ENCODE measurements at regions not wholly inside any gene's neighbourhood (a gene's known extent, or its start where the extent isn't known, plus 50 kb on each side); places are given as distances from the start of the nearest gene placed in this dataset.
"Not testable (repeated sequence)": the region's sequence is repeated elsewhere in the genome, so short reads cannot be mapped to it uniquely, and the experiment has no call there.

DNA sequence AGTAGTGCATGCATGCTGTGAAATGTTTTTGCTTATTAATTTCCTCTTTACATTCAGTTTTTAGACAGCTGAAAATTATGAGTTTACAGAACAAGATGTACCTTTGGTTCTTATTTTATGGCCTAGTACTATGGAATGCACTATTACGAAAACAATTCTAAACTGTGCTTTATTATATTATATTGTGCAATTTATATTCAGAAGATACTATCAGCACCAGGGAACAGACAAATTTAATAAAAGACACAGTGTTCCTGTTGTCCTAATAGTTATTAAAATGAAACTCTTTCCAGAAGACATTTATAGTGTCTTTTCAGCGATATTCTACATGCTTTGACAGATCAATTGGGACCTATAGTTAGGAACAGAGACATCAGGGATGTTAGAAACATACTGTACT lies 427.3 kb downstream of the BTG1 start:
- DNase-seq (ENCODE audit: low read depth) = no peak
- TF ChIP-seq, protein P1, sequence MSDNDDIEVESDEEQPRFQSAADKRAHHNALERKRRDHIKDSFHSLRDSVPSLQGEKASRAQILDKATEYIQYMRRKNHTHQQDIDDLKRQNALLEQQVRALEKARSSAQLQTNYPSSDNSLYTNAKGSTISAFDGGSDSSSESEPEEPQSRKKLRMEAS (IDR thresholded peaks at IDR 0.05; ENCODE audit: low read depth, low read length) = no peak
- no peak for TF ChIP-seq POLR2A (IDR thresholded peaks at IDR 0.05; ENCODE audit: extremely low read depth, insufficient read length)
- TF ChIP-seq MYC (IDR thresholded peaks at IDR 0.05; ENCODE audit: low read depth, low read length) = no peak
- TF ChIP-seq, protein P2, sequence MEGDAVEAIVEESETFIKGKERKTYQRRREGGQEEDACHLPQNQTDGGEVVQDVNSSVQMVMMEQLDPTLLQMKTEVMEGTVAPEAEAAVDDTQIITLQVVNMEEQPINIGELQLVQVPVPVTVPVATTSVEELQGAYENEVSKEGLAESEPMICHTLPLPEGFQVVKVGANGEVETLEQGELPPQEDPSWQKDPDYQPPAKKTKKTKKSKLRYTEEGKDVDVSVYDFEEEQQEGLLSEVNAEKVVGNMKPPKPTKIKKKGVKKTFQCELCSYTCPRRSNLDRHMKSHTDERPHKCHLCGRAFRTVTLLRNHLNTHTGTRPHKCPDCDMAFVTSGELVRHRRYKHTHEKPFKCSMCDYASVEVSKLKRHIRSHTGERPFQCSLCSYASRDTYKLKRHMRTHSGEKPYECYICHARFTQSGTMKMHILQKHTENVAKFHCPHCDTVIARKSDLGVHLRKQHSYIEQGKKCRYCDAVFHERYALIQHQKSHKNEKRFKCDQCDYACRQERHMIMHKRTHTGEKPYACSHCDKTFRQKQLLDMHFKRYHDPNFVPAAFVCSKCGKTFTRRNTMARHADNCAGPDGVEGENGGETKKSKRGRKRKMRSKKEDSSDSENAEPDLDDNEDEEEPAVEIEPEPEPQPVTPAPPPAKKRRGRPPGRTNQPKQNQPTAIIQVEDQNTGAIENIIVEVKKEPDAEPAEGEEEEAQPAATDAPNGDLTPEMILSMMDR (IDR thresholded peaks at IDR 0.05; ENCODE audit: low read depth, low read length) = no peak
- H3K4me3 ChIP-seq (ENCODE audit: low read depth, low read length) = no peak overlapping the region

DNA sequence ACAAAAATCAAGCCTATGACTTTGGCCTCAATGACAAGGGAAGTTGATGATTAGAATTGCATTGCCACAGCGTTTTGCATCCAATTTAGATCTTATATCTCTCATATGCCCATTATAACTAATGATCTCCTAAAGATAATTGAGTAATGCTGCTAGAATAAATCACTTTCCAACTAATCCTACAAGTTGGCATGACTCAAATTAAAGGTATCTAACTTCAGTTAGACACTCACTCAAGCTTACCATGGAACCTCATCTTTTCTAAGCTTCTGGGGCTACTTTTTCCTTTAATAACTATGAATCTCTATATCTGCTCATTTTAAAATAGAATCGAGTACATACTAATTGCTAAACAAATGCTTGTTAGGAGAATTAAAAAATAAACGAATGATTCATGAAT lies 427.8 kb downstream of the BTG1 start:
- no peak for DNase-seq (ENCODE audit: low read depth)
- TF ChIP-seq, protein P1 (IDR thresholded peaks at IDR 0.05; ENCODE audit: low read depth, low read length) = no peak
- no peak for TF ChIP-seq POLR2A (IDR thresholded peaks at IDR 0.05; ENCODE audit: extremely low read depth, insufficient read length)
- H3K4me3 ChIP-seq (ENCODE audit: low read depth, low read length) = no peak overlapping the region

DNA sequence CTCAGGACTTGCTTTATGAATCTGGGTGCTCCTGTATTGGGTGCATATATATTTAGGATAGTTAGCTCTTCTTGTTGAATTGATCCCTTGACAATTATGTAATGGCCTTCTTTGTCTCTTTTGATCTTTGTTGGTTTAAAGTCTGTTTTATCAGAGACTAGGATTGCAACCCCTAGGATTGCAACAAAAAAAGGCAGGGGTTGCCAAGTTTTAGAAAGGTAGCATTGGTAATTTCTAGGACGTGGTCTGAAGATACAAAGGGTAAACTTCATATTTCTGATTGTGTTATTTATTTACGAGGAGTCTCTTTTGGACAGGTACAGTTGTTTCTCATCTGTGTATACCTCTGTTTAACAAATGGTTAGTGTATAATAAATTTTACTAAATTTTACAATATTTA lies 433.7 kb downstream of the BTG1 start:
- not testable (repeated sequence) for H3K4me3 ChIP-seq (ENCODE audit: low read depth, low read length); DNase-seq (ENCODE audit: low read depth)

DNA sequence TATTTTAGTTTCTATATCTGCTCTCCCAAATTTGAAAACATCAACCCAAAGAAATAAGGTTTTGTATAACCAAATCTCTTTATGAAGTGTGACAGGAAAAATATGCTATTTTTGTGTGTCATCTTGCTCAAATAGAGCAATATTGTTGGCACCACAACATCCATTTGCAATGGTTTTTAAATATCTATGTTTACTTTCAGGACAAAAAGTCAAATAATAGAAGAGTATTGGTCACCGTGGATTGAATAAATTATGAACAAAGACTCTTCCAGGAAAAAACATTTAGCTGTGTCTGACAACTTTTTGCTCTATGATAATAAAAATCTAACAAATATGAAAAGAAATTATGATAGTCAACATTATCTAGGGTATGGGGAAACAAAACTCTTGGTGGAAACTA lies 439.2 kb downstream of the BTG1 start:
- no peak overlapping the region for H3K4me3 ChIP-seq (ENCODE audit: low read depth, low read length)
- TF ChIP-seq, protein P1 (IDR thresholded peaks at IDR 0.05; ENCODE audit: low read depth, low read length) = no peak
- TF ChIP-seq POLR2A (IDR thresholded peaks at IDR 0.05; ENCODE audit: extremely low read depth, insufficient read length) = no peak
- TF ChIP-seq MYC (IDR thresholded peaks at IDR 0.05; ENCODE audit: low read depth, low read length) = no peak
- TF ChIP-seq, protein P2 (IDR thresholded peaks at IDR 0.05; ENCODE audit: low read depth, low read length) = no peak
- DNase-seq (ENCODE audit: low read depth) = no peak

DNA sequence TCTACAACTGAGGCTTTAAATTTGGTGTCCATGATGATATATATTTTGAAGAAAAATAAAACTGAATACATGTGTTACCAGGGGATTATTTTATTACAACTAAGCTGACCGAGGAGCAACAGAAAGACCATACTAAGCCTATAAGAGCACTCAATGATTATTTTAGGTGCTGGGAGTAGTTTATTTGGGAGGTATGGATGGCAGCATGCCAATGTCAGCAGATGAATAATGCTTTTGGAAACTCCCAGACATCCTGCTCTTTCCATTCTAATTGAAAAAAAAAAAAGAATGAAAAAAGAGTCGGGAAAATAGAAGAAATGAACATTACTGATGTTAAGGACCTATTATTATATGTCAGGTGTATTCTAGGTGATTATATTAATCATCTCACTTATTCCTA lies 441.2 kb downstream of the BTG1 start:
- no peak overlapping the region for H3K4me3 ChIP-seq (ENCODE audit: low read depth, low read length)
- no peak for TF ChIP-seq MYC (IDR thresholded peaks at IDR 0.05; ENCODE audit: low read depth, low read length)
- TF ChIP-seq, protein P2 (IDR thresholded peaks at IDR 0.05; ENCODE audit: low read depth, low read length) = no peak
- TF ChIP-seq, protein P1 (IDR thresholded peaks at IDR 0.05; ENCODE audit: low read depth, low read length) = no peak
- TF ChIP-seq POLR2A (IDR thresholded peaks at IDR 0.05; ENCODE audit: extremely low read depth, insufficient read length) = no peak
- DNase-seq (ENCODE audit: low read depth) = no peak

DNA sequence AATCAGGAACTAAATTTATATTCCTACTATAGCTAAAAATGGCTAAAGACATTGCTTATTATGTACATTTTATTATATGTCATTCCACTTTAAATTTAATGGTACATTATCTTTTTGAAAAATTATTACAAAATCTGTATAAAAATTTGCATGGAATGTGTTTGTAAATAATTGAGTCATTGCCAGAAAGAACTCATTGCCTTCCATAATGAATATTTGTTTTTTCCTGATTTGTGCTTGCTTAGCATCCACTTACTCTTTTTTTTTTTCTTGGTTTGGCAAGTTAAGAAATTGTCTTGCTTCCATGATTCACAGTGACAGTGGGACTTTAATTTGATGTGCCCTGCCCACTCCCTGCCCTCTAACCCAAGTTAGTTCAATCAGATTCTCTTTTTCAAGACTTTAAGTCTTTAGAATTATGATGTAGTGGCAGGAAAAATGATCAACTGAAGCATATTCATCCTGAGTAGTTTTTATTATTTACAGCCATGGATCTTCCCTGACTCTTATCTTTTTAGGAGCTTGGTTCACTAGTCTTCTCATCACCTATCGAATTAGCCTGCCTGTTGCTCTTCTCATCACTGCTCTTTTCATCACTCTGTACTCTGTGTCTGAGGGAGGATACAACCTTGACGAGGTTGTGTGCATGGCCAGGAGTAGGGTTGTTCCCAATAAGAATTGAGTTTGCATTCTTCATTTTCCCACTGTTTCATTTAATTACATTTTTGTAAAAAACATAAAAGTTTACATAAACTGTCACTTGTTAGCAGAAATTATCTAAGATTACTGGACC lies 442.0 kb downstream of the BTG1 start:
- no peak for TF ChIP-seq MYC (IDR thresholded peaks at IDR 0.05; ENCODE audit: low read depth, low read length)
- TF ChIP-seq, protein P2 (IDR thresholded peaks at IDR 0.05; ENCODE audit: low read depth, low read length) = no peak
- TF ChIP-seq POLR2A (IDR thresholded peaks at IDR 0.05; ENCODE audit: extremely low read depth, insufficient read length) = no peak
- TF ChIP-seq, protein P1 (IDR thresholded peaks at IDR 0.05; ENCODE audit: low read depth, low read length) = no peak
- no peak for DNase-seq (ENCODE audit: low read depth)
- H3K4me3 ChIP-seq (ENCODE audit: low read depth, low read length) = no peak overlapping the region
